Loucy (cell line): ENCODE measurements at regions not wholly inside any gene's neighbourhood (a gene's known extent, or its start where the extent isn't known, plus 50 kb on each side); places are given as distances from the start of the nearest gene placed in this dataset.

Experiments
- EZH2phosphoT487 ChIP-seq: fragments of 200-600 bp; IDR thresholded peaks from 2 replicates; pipeline ENCODE4 v1.6.1; 2018; ENCODE audit warnings: antibody characterized with exemption, mild to moderate bottlenecking, moderate library complexity, borderline replicate concordance
- TF ChIP-seq, protein P1 (sequence below): fragments of 200-600 bp; sonication (generic); conservative IDR thresholded peaks from 2 replicates; pipeline ENCODE4 v1.5.1; 2014; ENCODE audit warnings: mild to moderate bottlenecking, antibody characterized with exemption, low read length

DNA sequence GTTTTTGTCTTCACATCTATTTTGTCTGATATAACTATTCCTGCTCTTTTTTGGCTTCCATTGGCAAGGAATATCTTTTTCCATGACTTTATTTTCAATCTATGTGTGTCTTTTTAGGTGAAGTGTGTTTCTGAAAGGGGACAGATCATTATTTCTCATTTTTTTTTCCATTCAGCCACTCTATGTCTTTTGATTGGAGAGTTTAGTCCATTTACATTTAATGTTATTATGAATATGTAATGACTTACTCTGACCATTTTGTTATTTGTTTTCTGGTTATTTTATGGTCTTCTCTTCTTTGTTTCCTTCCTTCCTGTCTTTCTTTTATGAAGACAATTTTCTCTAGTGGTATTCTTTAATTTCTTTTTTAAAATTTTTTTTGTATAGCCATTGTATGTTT, 178.6 kb upstream of the CNTN5 start:
- TF ChIP-seq, protein P1, sequence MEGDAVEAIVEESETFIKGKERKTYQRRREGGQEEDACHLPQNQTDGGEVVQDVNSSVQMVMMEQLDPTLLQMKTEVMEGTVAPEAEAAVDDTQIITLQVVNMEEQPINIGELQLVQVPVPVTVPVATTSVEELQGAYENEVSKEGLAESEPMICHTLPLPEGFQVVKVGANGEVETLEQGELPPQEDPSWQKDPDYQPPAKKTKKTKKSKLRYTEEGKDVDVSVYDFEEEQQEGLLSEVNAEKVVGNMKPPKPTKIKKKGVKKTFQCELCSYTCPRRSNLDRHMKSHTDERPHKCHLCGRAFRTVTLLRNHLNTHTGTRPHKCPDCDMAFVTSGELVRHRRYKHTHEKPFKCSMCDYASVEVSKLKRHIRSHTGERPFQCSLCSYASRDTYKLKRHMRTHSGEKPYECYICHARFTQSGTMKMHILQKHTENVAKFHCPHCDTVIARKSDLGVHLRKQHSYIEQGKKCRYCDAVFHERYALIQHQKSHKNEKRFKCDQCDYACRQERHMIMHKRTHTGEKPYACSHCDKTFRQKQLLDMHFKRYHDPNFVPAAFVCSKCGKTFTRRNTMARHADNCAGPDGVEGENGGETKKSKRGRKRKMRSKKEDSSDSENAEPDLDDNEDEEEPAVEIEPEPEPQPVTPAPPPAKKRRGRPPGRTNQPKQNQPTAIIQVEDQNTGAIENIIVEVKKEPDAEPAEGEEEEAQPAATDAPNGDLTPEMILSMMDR = no peak
- TF ChIP-seq EZH2phosphoT487 = no peak
